UCSD-AML1 (cell line): ENCODE measurements at regions not wholly inside any gene's neighbourhood (a gene's known extent, or its start where the extent isn't known, plus 50 kb on each side); places are given as distances from the start of the nearest gene placed in this dataset.

Experiments
- DNase-seq: peaks from one replicate; lab custom pipeline; 2025; ENCODE audit not compliant: unreplicated experiment; lab: John Stamatoyannopoulos, UW

- DNase-seq, result no peak
Observed at GRCh38 chr9:109910671-109911518, 130.9 kb downstream of the PALM2AKAP2 start.

GRCh38 chr9:109912082-109912582, 132.1 kb downstream of the PALM2AKAP2 start:
- no peak for DNase-seq

GRCh38 chr9:109912726-109913460, 132.9 kb downstream of the PALM2AKAP2 start:
- DNase-seq, result no peak

- no peak for DNase-seq
Observed at GRCh38 chr9:109913461-109913810, 133.4 kb downstream of the PALM2AKAP2 start.

GRCh38 chr9:109914280-109915027, 134.5 kb downstream of the PALM2AKAP2 start:
- no peak for DNase-seq

- no peak for DNase-seq
Observed at GRCh38 chr9:109916316-109916715, 136.3 kb downstream of the PALM2AKAP2 start.

- no peak for DNase-seq
Observed at GRCh38 chr9:109918339-109919163, 138.6 kb downstream of the PALM2AKAP2 start.

- no peak for DNase-seq
Observed at GRCh38 chr9:109919736-109920408, 139.9 kb downstream of the PALM2AKAP2 start.

GRCh38 chr9:109922617-109923470, 142.8 kb downstream of the PALM2AKAP2 start:
- no peak for DNase-seq

GRCh38 chr9:109923471-109923760, 143.4 kb downstream of the PALM2AKAP2 start:
- DNase-seq, result no peak

GRCh38 chr9:109923806-109924205, 143.8 kb downstream of the PALM2AKAP2 start:
- DNase-seq, result no peak

- no peak for DNase-seq
Observed at GRCh38 chr9:109925799-109926198, 145.8 kb downstream of the PALM2AKAP2 start.

GRCh38 chr9:109926421-109926869, 146.4 kb downstream of the PALM2AKAP2 start:
- peak; percentile 24 for DNase-seq

GRCh38 chr9:109931623-109932022, 151.6 kb downstream of the PALM2AKAP2 start:
- DNase-seq, result no peak

GRCh38 chr9:109934136-109934856, 154.3 kb downstream of the PALM2AKAP2 start:
- peak; percentile 25 for DNase-seq

GRCh38 chr9:109934857-109935215, 154.8 kb downstream of the PALM2AKAP2 start:
- peak; percentile 46 for DNase-seq

GRCh38 chr9:109935406-109936087, 155.5 kb downstream of the PALM2AKAP2 start:
- no peak for DNase-seq

- no peak for DNase-seq
Observed at GRCh38 chr9:109937861-109938453, 158.0 kb downstream of the PALM2AKAP2 start.
